ENCODE measurements at regions not wholly inside any gene's neighbourhood (a gene's known extent, or its start where the extent isn't known, plus 50 kb on each side); places are given as distances from the start of the nearest gene placed in this dataset.

DNA sequence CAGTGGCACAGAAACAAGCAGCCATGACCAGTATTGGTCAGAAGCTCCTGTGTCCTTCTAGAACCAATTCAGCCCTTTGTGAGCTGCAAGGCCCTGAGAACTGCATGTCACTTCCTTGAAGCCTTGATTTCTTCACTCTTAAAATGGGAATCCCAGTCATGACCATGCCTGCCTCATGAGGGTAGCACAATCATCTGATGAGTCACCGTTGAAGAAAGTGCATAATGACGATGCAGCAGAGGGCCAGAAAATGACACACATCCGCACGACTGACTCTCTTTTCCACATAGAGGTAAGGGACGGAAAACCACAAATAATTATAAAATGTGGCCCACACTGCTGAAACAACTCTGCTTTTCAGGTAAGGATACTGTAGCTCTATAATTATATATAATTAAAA is 777.4 kb downstream of the BCL11B start:
- TF ChIP-seq, protein P1, sequence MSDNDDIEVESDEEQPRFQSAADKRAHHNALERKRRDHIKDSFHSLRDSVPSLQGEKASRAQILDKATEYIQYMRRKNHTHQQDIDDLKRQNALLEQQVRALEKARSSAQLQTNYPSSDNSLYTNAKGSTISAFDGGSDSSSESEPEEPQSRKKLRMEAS (IDR thresholded peaks at IDR 0.05): no peak
- TF ChIP-seq REST (IDR thresholded peaks at IDR 0.05; ENCODE audit: low read depth) (no peak), FOXM1 (IDR thresholded peaks at IDR 0.05; ENCODE audit: borderline replicate concordance, low read depth) (no peak), TCF12 (IDR thresholded peaks at IDR 0.05; ENCODE audit: low read depth) (no peak), EP300 (IDR thresholded peaks at IDR 0.05; ENCODE audit: borderline replicate concordance) (no peak), TAF1 (IDR thresholded peaks at IDR 0.05; ENCODE audit: low read depth) (no peak), NFIC (IDR thresholded peaks at IDR 0.05) (no peak), CEBPB (IDR thresholded peaks at IDR 0.05) (no peak), ZBTB7A (IDR thresholded peaks at IDR 0.05; ENCODE audit: low read depth) (no peak), YY1 (IDR thresholded peaks at IDR 0.05; ENCODE audit: low read depth) (no peak), EGR1 (IDR thresholded peaks at IDR 0.05) (no peak)
